Omental fat pad (tissue), 3 donors: ENCODE measurements at regions not wholly inside any gene's neighbourhood (a gene's known extent, or its start where the extent isn't known, plus 50 kb on each side); places are given as distances from the start of the nearest gene placed in this dataset.

ENCODE experiments used
- ATAC-seq: fragments of 150-250 bp; one replicate; pipeline ENCODE4 v1.9.1; 2016; ENCODE audit warnings: mild to moderate bottlenecking, moderate library complexity; ENCODE audit not compliant: low FRiP score
- DNase-seq: peaks from one replicate; pipeline ENCODE4 v3.0.0-alpha.2; 2019; ENCODE audit warnings: low spot score
- CTCF ChIP-seq, 3 donors: fragments of 450-650 bp; IDR thresholded peaks; one replicate each; pipeline ENCODE4 v1.5.1; 2016 to 2017; ENCODE audit warnings: antibody characterized with exemption in 3 of 3, mild to moderate bottlenecking in 3 of 3, moderate library complexity in 2 of 3

DNA sequence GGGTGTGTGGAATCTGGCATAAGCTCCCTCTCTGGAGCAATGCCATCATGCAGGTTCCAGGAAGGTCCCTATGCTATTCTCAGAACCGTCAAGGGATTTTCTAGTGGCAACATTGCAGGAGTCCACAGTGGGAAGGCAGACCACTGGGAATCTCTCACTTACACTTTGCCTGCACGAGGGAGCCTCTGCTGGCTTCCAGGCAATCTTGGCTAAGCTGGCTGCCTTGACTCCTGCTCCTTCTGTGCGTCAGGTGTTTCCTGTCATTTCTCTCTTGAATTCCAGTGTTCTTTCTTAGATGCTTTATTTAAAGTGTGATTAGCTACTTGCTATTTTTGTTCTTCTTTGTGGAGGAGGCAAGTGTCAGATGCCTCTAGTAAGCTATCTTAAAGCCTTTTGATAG, 414.0 kb upstream of the ATP2B1 start:
- DNase-seq (no peak), ATAC-seq (no peak)

DNA sequence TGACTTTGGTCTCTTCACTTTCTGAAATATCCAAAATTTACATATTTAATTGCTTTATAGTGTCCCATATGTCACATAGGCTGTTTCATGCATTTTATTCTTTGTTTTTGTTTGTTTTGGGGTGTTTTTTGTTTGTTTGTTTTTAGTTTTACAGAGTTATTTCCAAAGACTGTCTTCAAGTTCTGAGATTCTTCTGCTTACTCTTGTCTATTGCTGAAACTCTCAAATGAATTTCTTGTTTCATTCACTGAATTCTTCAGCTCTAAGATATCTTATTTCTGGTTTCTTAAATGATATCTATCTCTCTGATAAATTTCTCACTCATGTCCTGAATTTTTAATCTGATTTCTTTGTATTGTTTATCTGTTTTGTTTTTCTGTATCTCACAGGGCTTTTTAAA, 412.0 kb upstream of the ATP2B1 start:
- DNase-seq (no peak), ATAC-seq (no peak)
- TF ChIP-seq CTCF (IDR thresholded peaks at IDR 0.05) = no peak

More for the DNA sequence above, 414.0 kb upstream of the ATP2B1 start:
- no peak for TF ChIP-seq CTCF (IDR thresholded peaks at IDR 0.05)

- no peak for ATAC-seq
- DNase-seq = no peak
- TF ChIP-seq CTCF (IDR thresholded peaks at IDR 0.05) = no peak
Observed at GRCh38 chr12:90112666-90113065, 404.0 kb upstream of the ATP2B1 start.

- no peak for TF ChIP-seq CTCF (IDR thresholded peaks at IDR 0.05)
- DNase-seq = no peak
- no peak for ATAC-seq
Observed at GRCh38 chr12:90111791-90112580, 403.3 kb upstream of the ATP2B1 start.

DNA sequence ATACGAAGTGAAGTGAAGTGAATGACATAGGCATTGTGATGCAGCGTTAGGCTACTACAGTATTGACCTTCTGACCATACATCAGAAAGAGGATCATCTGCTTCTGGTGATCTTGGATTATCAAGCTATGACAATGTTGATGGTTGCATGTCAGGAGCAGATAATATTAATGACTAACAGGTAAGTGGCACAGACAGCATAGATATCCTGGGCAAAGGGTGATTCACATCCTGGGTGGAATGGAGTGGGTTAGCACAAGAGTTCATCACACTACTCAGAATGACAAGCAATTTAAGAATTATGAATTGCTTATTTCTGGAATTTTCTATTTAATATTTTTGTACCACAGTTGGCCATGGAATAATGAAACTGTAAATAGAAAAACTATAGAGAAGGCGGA, 397.9 kb upstream of the ATP2B1 start:
- no peak for TF ChIP-seq CTCF (IDR thresholded peaks at IDR 0.05)
- DNase-seq (no peak), ATAC-seq (no peak)

- TF ChIP-seq CTCF (IDR thresholded peaks at IDR 0.05) = no peak
- ATAC-seq = no peak
- DNase-seq = no peak
Observed at GRCh38 chr12:90102957-90103652, 394.5 kb upstream of the ATP2B1 start.

DNA sequence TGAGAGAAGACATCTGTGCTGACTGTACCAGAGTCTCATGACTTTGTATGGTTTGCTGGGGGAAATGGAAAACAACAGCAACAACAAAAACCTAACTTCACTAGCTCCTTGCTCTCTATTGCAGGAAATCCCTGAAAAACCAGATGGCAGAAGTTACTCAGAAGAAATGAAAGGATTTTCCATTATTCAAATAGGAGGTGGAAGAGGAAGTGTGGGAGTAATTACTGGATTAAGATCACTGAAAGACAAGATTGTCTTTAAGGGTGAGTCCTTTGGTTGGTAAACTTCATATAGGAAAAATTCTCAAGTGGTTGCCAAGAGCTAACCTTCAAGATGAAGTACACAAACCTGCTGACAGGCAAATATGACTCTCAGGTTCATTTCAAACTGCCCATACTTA, 391.9 kb upstream of the ATP2B1 start:
- ATAC-seq (no peak), DNase-seq (no peak)
- no peak for TF ChIP-seq CTCF (IDR thresholded peaks at IDR 0.05)
